ENCODE measurements at regions not wholly inside any gene's neighbourhood (a gene's known extent, or its start where the extent isn't known, plus 50 kb on each side); places are given as distances from the start of the nearest gene placed in this dataset.

- TF ChIP-seq CTCF (IDR thresholded peaks at IDR 0.05) (no peak), POLR2A (IDR thresholded peaks at IDR 0.05) (no peak)
Observed at GRCh38 chr10:130985158-130985753, 326.3 kb downstream of the TCERG1L start.
